Right ventricle myocardium superior (tissue), 1 donor: ENCODE measurements at regions not wholly inside any gene's neighbourhood (a gene's known extent, or its start where the extent isn't known, plus 50 kb on each side); places are given as distances from the start of the nearest gene placed in this dataset.

Source experiments
- ATAC-seq: fragments of 200-7000 bp; cut with Tn5 transposase; one replicate; pipeline ENCODE4 v1.9.1; 2020; ENCODE audit warnings: mild to moderate bottlenecking; ENCODE audit not compliant: poor library complexity
- DNase-seq: peaks from one replicate; pipeline ENCODE4 v3.0.0-alpha.2; 2020
- intact Hi-C: fragments of 100-400 bp; cut with DNase I; formaldehyde crosslinking; loops from one replicate; pipeline ENCODE4 v1.11.2; 2022
- donor health status: DM: no; HTN: yes; CAD: no; lungs with severe emphysema.

DNA sequence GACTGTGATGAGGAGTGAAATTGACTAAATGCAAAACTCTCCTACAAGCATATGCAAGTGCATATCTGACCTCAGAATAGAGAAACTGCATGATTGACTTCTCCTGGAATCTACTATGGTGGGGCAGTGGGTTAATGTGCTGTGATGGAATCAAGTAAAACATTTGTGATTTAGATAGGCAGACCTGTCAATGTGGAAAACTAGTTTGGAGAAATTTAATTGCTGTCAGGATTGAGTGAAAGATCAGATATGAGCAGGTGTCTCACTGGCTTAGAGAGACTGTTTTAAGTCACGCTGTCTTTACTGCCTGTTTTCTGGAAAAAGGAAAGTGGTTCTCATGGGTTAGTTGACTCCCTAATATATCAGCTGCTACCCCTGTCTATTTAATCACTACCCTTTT, 881.0 kb upstream of the CNTNAP5 start:
- no peak for ATAC-seq

GRCh38 chr2:123153041-123153440, 872.0 kb upstream of the CNTNAP5 start:
- no peak for ATAC-seq
- intact Hi-C loops: no loop called here
- DNase-seq: no peak

More for the DNA sequence above, 881.0 kb upstream of the CNTNAP5 start:
- intact Hi-C loops: no loop called here
- DNase-seq: no peak

GRCh38 chr2:123154195-123154594, 870.9 kb upstream of the CNTNAP5 start:
- intact Hi-C loops: no loop called here
- no peak for ATAC-seq

GRCh38 chr2:123157016-123157415, 868.1 kb upstream of the CNTNAP5 start:
- intact Hi-C loops: no loop called here
- ATAC-seq (no peak), DNase-seq (no peak)

More at GRCh38 chr2:123154195-123154594, 870.9 kb upstream of the CNTNAP5 start:
- DNase-seq: no peak

DNA sequence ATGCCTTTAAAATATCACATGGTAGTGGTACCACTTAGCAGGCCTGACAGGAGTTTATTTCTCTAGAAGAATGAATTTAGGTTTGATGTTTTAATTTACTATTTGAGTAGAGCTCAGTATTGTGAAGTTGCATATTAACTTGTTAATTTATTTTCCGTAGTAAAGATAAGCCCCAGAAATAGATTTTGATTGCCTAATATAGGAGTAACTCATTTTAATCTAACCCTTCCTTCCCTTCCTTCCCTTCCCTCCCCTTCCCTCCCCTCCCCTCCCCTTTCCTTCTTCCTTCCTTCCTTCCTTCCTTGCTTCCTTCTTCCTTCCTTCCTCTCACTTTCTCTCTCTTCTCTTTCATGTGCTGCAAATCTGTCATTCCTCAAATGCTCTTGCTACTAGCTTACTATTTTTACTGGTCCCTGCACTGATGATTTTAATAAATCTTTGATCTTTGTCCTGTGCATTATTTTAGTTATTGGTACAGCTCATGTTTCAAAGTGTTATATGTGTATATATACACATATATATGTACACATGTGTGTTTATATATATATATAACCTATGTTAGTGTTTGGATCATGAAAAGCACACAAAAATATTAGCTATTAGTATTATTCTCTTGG, 862.6 kb upstream of the CNTNAP5 start:
- ATAC-seq (no peak), DNase-seq (no peak)
- intact Hi-C loops: no loop called here

- no peak for DNase-seq
- ATAC-seq: no peak
- intact Hi-C loops: no loop called here
Observed at GRCh38 chr2:123163398-123163797, 861.7 kb upstream of the CNTNAP5 start.

DNA sequence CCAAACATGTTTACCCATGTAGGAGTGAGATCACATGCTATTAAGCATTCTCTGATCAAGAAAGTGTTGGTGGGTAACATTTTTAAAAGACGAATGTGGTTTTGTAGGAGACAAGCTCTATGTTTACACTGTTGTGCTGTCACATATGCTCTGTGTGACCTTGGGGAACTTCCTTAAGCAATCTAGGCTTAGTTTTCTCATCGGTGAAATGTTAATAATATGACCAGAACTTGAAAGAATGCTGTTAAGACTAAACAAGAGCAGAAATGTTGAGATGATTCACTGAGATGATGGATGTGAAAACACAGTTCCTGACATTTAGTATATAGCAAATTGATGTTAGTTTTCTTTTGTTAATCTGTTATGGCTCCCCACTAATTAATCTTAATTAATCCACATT, 860.9 kb upstream of the CNTNAP5 start:
- no peak for ATAC-seq
- intact Hi-C loops: no loop called here
- no peak for DNase-seq

- no peak for DNase-seq
- intact Hi-C loops: no loop called here
- ATAC-seq: no peak
Observed at GRCh38 chr2:123165616-123166015, 859.5 kb upstream of the CNTNAP5 start.

- ATAC-seq: no peak
- DNase-seq: no peak
- intact Hi-C loops: no loop called here
Observed at GRCh38 chr2:123179526-123179925, 845.6 kb upstream of the CNTNAP5 start.

GRCh38 chr2:123195957-123196356, 829.1 kb upstream of the CNTNAP5 start:
- ATAC-seq: no peak
- intact Hi-C loops: no loop called here
- no peak for DNase-seq

DNA sequence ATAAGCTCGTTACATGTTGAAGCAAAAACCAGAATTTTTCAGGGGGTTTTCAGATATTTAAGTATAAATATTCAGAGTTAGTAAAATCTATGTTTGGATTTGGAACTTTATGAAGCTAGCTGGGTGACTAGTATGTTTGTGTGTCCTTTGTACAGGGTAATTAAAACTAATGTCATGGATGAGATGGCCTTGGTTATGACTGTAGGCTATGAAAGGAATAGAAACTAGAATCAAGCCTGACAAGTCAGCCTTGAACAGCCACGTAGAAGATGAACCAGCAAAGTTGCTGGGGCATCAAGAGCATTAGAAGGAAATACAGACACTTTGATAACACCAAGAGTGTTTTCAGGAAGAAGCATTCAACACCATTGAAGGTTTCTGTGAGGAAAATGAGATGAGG, 825.1 kb upstream of the CNTNAP5 start:
- ATAC-seq: no peak
- intact Hi-C loops: no loop called here

DNA sequence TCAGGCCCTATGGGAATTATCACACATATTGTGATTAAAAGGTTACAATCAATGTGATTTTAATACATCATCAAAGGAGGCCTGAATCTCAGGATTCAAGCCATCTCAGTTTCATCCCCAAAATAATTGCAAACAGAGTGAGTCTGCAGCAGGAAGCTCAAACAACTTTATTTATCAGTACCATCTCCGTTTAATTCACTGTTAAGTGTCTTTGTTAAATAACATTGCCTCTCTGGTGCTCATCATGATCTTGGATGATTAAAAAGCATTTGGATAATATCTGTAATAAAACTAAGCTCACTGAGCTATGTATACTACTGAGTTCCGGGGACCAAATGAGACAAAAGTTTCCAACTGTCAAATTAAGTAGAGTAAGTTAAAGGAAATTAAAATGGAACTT, 817.8 kb upstream of the CNTNAP5 start:
- intact Hi-C loops: no loop called here
- DNase-seq (no peak), ATAC-seq (no peak)

More for the DNA sequence above, 825.1 kb upstream of the CNTNAP5 start:
- DNase-seq: no peak

- DNase-seq (no peak), ATAC-seq (no peak)
- intact Hi-C loops: no loop called here
Observed at GRCh38 chr2:123209202-123209601, 815.9 kb upstream of the CNTNAP5 start.

GRCh38 chr2:123211181-123211580, 813.9 kb upstream of the CNTNAP5 start:
- DNase-seq (no peak), ATAC-seq (no peak)
- intact Hi-C loops: no loop called here

- DNase-seq: no peak
- ATAC-seq: no peak
- intact Hi-C loops: no loop called here
Observed at GRCh38 chr2:123245156-123245555, 779.9 kb upstream of the CNTNAP5 start.

- no peak for ATAC-seq
- no peak for DNase-seq
Observed at GRCh38 chr2:123258877-123259539, 766.1 kb upstream of the CNTNAP5 start.

DNA sequence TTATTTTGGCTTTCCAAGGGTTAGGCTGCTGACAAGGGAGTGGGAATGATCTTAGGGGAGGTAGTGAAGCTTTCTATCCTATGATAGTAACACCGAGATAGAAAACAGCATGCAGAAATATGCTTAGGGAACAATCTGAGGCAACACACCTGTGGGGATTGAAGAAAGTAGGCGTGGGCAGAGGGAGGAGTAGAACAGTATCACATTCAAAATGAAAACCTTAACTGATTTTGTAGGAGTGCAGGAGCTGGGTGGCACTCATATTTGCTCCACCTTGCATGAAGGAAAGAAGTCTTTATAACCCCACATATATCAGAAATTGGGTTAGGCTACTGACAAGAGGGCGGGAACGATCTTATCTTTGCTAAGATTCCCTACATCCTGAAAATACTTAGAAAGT, 762.2 kb upstream of the CNTNAP5 start:
- no peak for ATAC-seq
- intact Hi-C loops: no loop called here
- DNase-seq: no peak

More at GRCh38 chr2:123258877-123259539, 766.1 kb upstream of the CNTNAP5 start:
- intact Hi-C loops: no loop called here

GRCh38 chr2:123283431-123283830, 741.7 kb upstream of the CNTNAP5 start:
- intact Hi-C loops: no loop called here
- DNase-seq (no peak), ATAC-seq (no peak)

DNA sequence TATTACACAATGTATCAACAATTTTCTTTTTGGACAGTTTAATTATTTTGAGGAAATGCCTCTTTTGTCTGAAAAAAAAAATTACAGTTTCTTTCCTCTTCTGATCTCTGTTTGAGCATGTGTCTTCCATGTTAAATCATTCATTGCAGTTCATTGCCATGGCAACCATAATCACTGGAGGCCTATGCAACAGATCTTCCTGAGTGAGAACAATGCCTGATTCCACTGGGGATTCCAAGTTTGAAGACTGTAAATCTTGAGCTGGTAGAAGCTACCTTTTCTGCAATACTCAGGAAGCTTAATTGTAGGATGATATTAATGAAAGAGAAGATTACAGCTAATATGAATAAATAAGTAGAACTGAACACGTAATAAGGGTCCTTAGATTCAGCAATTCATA, 721.4 kb upstream of the CNTNAP5 start:
- intact Hi-C loops: no loop called here
- ATAC-seq: no peak
- no peak for DNase-seq
